ENCODE measurements at regions not wholly inside any gene's neighbourhood (a gene's known extent, or its start where the extent isn't known, plus 50 kb on each side); places are given as distances from the start of the nearest gene placed in this dataset.

- Histone ChIP-seq H3K4me3 (ENCODE audit: low read depth, low read length) (no peak overlapping the region), H3K36me3 (ENCODE audit: control insufficient read depth, insufficient read depth, low read length) (no peaks in the 10 kb centered on the region), H3K27me3 (ENCODE audit: control insufficient read depth, insufficient read depth, low read length) (no peaks in the 10 kb centered on the region)
- DNase-seq (ENCODE audit: low read depth): no peak
- no peak for TF ChIP-seq CTCF (IDR thresholded peaks at IDR 0.05; ENCODE audit: insufficient read depth, low read length, poor library complexity, severe bottlenecking)
Measured at GRCh38 chr6:163823577-163823976, 409.1 kb downstream of the QKI start.

GRCh38 chr6:163820745-163821458 lies 406.4 kb downstream of the QKI start:
- H3K36me3 ChIP-seq (ENCODE audit: control insufficient read depth, insufficient read depth, low read length): no peaks in the 10 kb centered on the region
- DNase-seq (ENCODE audit: low read depth): no peak
- TF ChIP-seq CTCF (IDR thresholded peaks at IDR 0.05; ENCODE audit: insufficient read depth, low read length, poor library complexity, severe bottlenecking): no peak
- no peak overlapping the region for H3K4me3 ChIP-seq (ENCODE audit: low read depth, low read length)
- H3K27me3 ChIP-seq (ENCODE audit: control insufficient read depth, insufficient read depth, low read length): no peaks in the 10 kb centered on the region

- Histone ChIP-seq H3K4me3 (ENCODE audit: low read depth, low read length) (no peak overlapping the region), H3K36me3 (ENCODE audit: control insufficient read depth, insufficient read depth, low read length) (no peaks in the 10 kb centered on the region), H3K27me3 (ENCODE audit: control insufficient read depth, insufficient read depth, low read length) (no peaks in the 10 kb centered on the region)
- DNase-seq (ENCODE audit: low read depth): no peak
- no peak for TF ChIP-seq CTCF (IDR thresholded peaks at IDR 0.05; ENCODE audit: insufficient read depth, low read length, poor library complexity, severe bottlenecking)
Measured at GRCh38 chr6:163820171-163820570, 405.7 kb downstream of the QKI start.

- no peak overlapping the region for H3K4me3 ChIP-seq (ENCODE audit: low read depth, low read length)
- TF ChIP-seq CTCF (IDR thresholded peaks at IDR 0.05; ENCODE audit: insufficient read depth, low read length, poor library complexity, severe bottlenecking): no peak
- no peaks in the 10 kb centered on the region for H3K36me3 ChIP-seq (ENCODE audit: control insufficient read depth, insufficient read depth, low read length)
- DNase-seq (ENCODE audit: low read depth): no peak
- no peaks in the 10 kb centered on the region for H3K27me3 ChIP-seq (ENCODE audit: control insufficient read depth, insufficient read depth, low read length)
Measured at GRCh38 chr6:163818719-163819118, 404.2 kb downstream of the QKI start.

GRCh38 chr6:163816441-163816840 lies 401.9 kb downstream of the QKI start:
- no peak for DNase-seq (ENCODE audit: low read depth)
- no peak for TF ChIP-seq CTCF (IDR thresholded peaks at IDR 0.05; ENCODE audit: insufficient read depth, low read length, poor library complexity, severe bottlenecking)
- Histone ChIP-seq H3K36me3 (ENCODE audit: control insufficient read depth, insufficient read depth, low read length) (no peaks in the 10 kb centered on the region), H3K27me3 (ENCODE audit: control insufficient read depth, insufficient read depth, low read length) (no peaks in the 10 kb centered on the region), H3K4me3 (ENCODE audit: low read depth, low read length) (no peak overlapping the region)

GRCh38 chr6:163815796-163816195 lies 401.3 kb downstream of the QKI start:
- DNase-seq (ENCODE audit: low read depth): no peak
- H3K4me3 ChIP-seq (ENCODE audit: low read depth, low read length): no peak overlapping the region
- no peaks in the 10 kb centered on the region for H3K27me3 ChIP-seq (ENCODE audit: control insufficient read depth, insufficient read depth, low read length)
- H3K36me3 ChIP-seq (ENCODE audit: control insufficient read depth, insufficient read depth, low read length): no peaks in the 10 kb centered on the region
- no peak for TF ChIP-seq CTCF (IDR thresholded peaks at IDR 0.05; ENCODE audit: insufficient read depth, low read length, poor library complexity, severe bottlenecking)
